ENCODE measurements at regions not wholly inside any gene's neighbourhood (a gene's known extent, or its start where the extent isn't known, plus 50 kb on each side); places are given as distances from the start of the nearest gene placed in this dataset.

GRCh38 chr7:41803569-41803968, 100.7 kb upstream of the INHBA start:
- Histone ChIP-seq H3K79me2 (ENCODE audit: control insufficient read depth, insufficient read depth, low read length, unreplicated experiment) (no peaks in the 10 kb centered on the region), H3K4me3 (ENCODE audit: low read depth, low read length) (no peak overlapping the region), H3K36me3 (ENCODE audit: insufficient read depth, low read length) (no peaks in the 10 kb centered on the region), H3K27ac (ENCODE audit: low read depth, low read length) (no peak overlapping the region), H3K27me3 (ENCODE audit: insufficient read depth, low read length) (no peaks in the 10 kb centered on the region), H2AFZ (ENCODE audit: low read length, unreplicated experiment) (no peak overlapping the region), H3K4me1 (ENCODE audit: control insufficient read depth, insufficient read depth, low read length, unreplicated experiment) (no peaks in the 10 kb centered on the region)

GRCh38 chr7:41796331-41796730, 93.4 kb upstream of the INHBA start:
- H3K36me3 ChIP-seq (ENCODE audit: insufficient read depth, low read length), result no peaks in the 10 kb centered on the region
- H3K4me1 ChIP-seq (ENCODE audit: control insufficient read depth, insufficient read depth, low read length, unreplicated experiment), result peaks cover 4% of the 10 kb centered on the region
- H3K4me3 ChIP-seq (ENCODE audit: low read depth, low read length), result no peak overlapping the region
- H2AFZ ChIP-seq (ENCODE audit: low read length, unreplicated experiment), result no peak overlapping the region
- H3K27ac ChIP-seq (ENCODE audit: low read depth, low read length), result no peak overlapping the region
- no peaks in the 10 kb centered on the region for H3K27me3 ChIP-seq (ENCODE audit: insufficient read depth, low read length)
- no peaks in the 10 kb centered on the region for H3K79me2 ChIP-seq (ENCODE audit: control insufficient read depth, insufficient read depth, low read length, unreplicated experiment)

- Histone ChIP-seq H3K36me3 (ENCODE audit: insufficient read depth, low read length) (no peaks in the 10 kb centered on the region), H3K4me3 (ENCODE audit: low read depth, low read length) (no peak overlapping the region), H3K79me2 (ENCODE audit: control insufficient read depth, insufficient read depth, low read length, unreplicated experiment) (no peaks in the 10 kb centered on the region), H3K4me1 (ENCODE audit: control insufficient read depth, insufficient read depth, low read length, unreplicated experiment) (peaks cover 4% of the 10 kb centered on the region), H3K27me3 (ENCODE audit: insufficient read depth, low read length) (no peaks in the 10 kb centered on the region), H3K27ac (ENCODE audit: low read depth, low read length) (no peak overlapping the region), H2AFZ (ENCODE audit: low read length, unreplicated experiment) (no peak overlapping the region)
These were observed 92.5 kb upstream of the INHBA start for GRCh38 chr7:41795276-41795833.

- H3K27me3 ChIP-seq (ENCODE audit: insufficient read depth, low read length), result no peaks in the 10 kb centered on the region
- H3K79me2 ChIP-seq (ENCODE audit: control insufficient read depth, insufficient read depth, low read length, unreplicated experiment), result no peaks in the 10 kb centered on the region
- no peaks in the 10 kb centered on the region for H3K36me3 ChIP-seq (ENCODE audit: insufficient read depth, low read length)
- no peak overlapping the region for H3K27ac ChIP-seq (ENCODE audit: low read depth, low read length)
- no peak overlapping the region for H3K4me3 ChIP-seq (ENCODE audit: low read depth, low read length)
- H2AFZ ChIP-seq (ENCODE audit: low read length, unreplicated experiment), result no peak overlapping the region
- peaks cover 4% of the 10 kb centered on the region for H3K4me1 ChIP-seq (ENCODE audit: control insufficient read depth, insufficient read depth, low read length, unreplicated experiment)
These were observed 90.7 kb upstream of the INHBA start for GRCh38 chr7:41793556-41793955.

GRCh38 chr7:41792120-41792519, 89.2 kb upstream of the INHBA start:
- Histone ChIP-seq H3K79me2 (ENCODE audit: control insufficient read depth, insufficient read depth, low read length, unreplicated experiment) (no peaks in the 10 kb centered on the region), H3K4me1 (ENCODE audit: control insufficient read depth, insufficient read depth, low read length, unreplicated experiment) (peaks cover 4% of the 10 kb centered on the region), H3K27me3 (ENCODE audit: insufficient read depth, low read length) (no peaks in the 10 kb centered on the region), H3K36me3 (ENCODE audit: insufficient read depth, low read length) (no peaks in the 10 kb centered on the region), H3K27ac (ENCODE audit: low read depth, low read length) (no peak overlapping the region), H3K4me3 (ENCODE audit: low read depth, low read length) (no peak overlapping the region), H2AFZ (ENCODE audit: low read length, unreplicated experiment) (no peak overlapping the region)

- Histone ChIP-seq H3K4me3 (ENCODE audit: low read depth, low read length) (no peak overlapping the region), H3K27ac (ENCODE audit: low read depth, low read length) (no peak overlapping the region), H3K27me3 (ENCODE audit: insufficient read depth, low read length) (no peaks in the 10 kb centered on the region), H3K36me3 (ENCODE audit: insufficient read depth, low read length) (no peaks in the 10 kb centered on the region), H3K79me2 (ENCODE audit: control insufficient read depth, insufficient read depth, low read length, unreplicated experiment) (no peaks in the 10 kb centered on the region), H3K4me1 (ENCODE audit: control insufficient read depth, insufficient read depth, low read length, unreplicated experiment) (no peaks in the 10 kb centered on the region), H2AFZ (ENCODE audit: low read length, unreplicated experiment) (no peak overlapping the region)
These were observed 85.7 kb upstream of the INHBA start for GRCh38 chr7:41788556-41788955.

- H2AFZ ChIP-seq (ENCODE audit: low read length, unreplicated experiment), result no peak overlapping the region
- no peak overlapping the region for H3K4me3 ChIP-seq (ENCODE audit: low read depth, low read length)
- H3K36me3 ChIP-seq (ENCODE audit: insufficient read depth, low read length), result no peaks in the 10 kb centered on the region
- H3K27ac ChIP-seq (ENCODE audit: low read depth, low read length), result no peak overlapping the region
- H3K79me2 ChIP-seq (ENCODE audit: control insufficient read depth, insufficient read depth, low read length, unreplicated experiment), result no peaks in the 10 kb centered on the region
- no peaks in the 10 kb centered on the region for H3K4me1 ChIP-seq (ENCODE audit: control insufficient read depth, insufficient read depth, low read length, unreplicated experiment)
- H3K27me3 ChIP-seq (ENCODE audit: insufficient read depth, low read length), result no peaks in the 10 kb centered on the region
These were observed 84.9 kb upstream of the INHBA start for GRCh38 chr7:41787651-41788350.

- H2AFZ ChIP-seq (ENCODE audit: low read length, unreplicated experiment), result no peak overlapping the region
- H3K36me3 ChIP-seq (ENCODE audit: insufficient read depth, low read length), result no peaks in the 10 kb centered on the region
- H3K79me2 ChIP-seq (ENCODE audit: control insufficient read depth, insufficient read depth, low read length, unreplicated experiment), result no peaks in the 10 kb centered on the region
- H3K27ac ChIP-seq (ENCODE audit: low read depth, low read length), result no peak overlapping the region
- no peaks in the 10 kb centered on the region for H3K27me3 ChIP-seq (ENCODE audit: insufficient read depth, low read length)
- H3K4me3 ChIP-seq (ENCODE audit: low read depth, low read length), result no peak overlapping the region
- no peaks in the 10 kb centered on the region for H3K4me1 ChIP-seq (ENCODE audit: control insufficient read depth, insufficient read depth, low read length, unreplicated experiment)
These were observed 84.1 kb upstream of the INHBA start for GRCh38 chr7:41786944-41787343.

GRCh38 chr7:41786404-41786803, 83.5 kb upstream of the INHBA start:
- Histone ChIP-seq H3K4me3 (ENCODE audit: low read depth, low read length) (no peak overlapping the region), H3K27ac (ENCODE audit: low read depth, low read length) (no peak overlapping the region), H3K4me1 (ENCODE audit: control insufficient read depth, insufficient read depth, low read length, unreplicated experiment) (no peaks in the 10 kb centered on the region), H2AFZ (ENCODE audit: low read length, unreplicated experiment) (no peak overlapping the region), H3K36me3 (ENCODE audit: insufficient read depth, low read length) (no peaks in the 10 kb centered on the region), H3K27me3 (ENCODE audit: insufficient read depth, low read length) (no peaks in the 10 kb centered on the region), H3K79me2 (ENCODE audit: control insufficient read depth, insufficient read depth, low read length, unreplicated experiment) (no peaks in the 10 kb centered on the region)

- no peaks in the 10 kb centered on the region for H3K36me3 ChIP-seq (ENCODE audit: insufficient read depth, low read length)
- H3K27me3 ChIP-seq (ENCODE audit: insufficient read depth, low read length), result no peaks in the 10 kb centered on the region
- no peak overlapping the region for H3K4me3 ChIP-seq (ENCODE audit: low read depth, low read length)
- no peak overlapping the region for H3K27ac ChIP-seq (ENCODE audit: low read depth, low read length)
- no peaks in the 10 kb centered on the region for H3K79me2 ChIP-seq (ENCODE audit: control insufficient read depth, insufficient read depth, low read length, unreplicated experiment)
- no peak overlapping the region for H2AFZ ChIP-seq (ENCODE audit: low read length, unreplicated experiment)
- H3K4me1 ChIP-seq (ENCODE audit: control insufficient read depth, insufficient read depth, low read length, unreplicated experiment), result no peaks in the 10 kb centered on the region
These were observed 83.0 kb upstream of the INHBA start for GRCh38 chr7:41785840-41786239.

GRCh38 chr7:41785265-41785664, 82.4 kb upstream of the INHBA start:
- Histone ChIP-seq H3K36me3 (ENCODE audit: insufficient read depth, low read length) (no peaks in the 10 kb centered on the region), H3K79me2 (ENCODE audit: control insufficient read depth, insufficient read depth, low read length, unreplicated experiment) (no peaks in the 10 kb centered on the region)

More at GRCh38 chr7:41785265-41785664, 82.4 kb upstream of the INHBA start:
- Histone ChIP-seq H3K27ac (ENCODE audit: low read depth, low read length) (no peak overlapping the region), H3K4me1 (ENCODE audit: control insufficient read depth, insufficient read depth, low read length, unreplicated experiment) (no peaks in the 10 kb centered on the region), H3K27me3 (ENCODE audit: insufficient read depth, low read length) (no peaks in the 10 kb centered on the region), H2AFZ (ENCODE audit: low read length, unreplicated experiment) (no peak overlapping the region), H3K4me3 (ENCODE audit: low read depth, low read length) (no peak overlapping the region)
